H9 (cell line): ENCODE measurements at regions not wholly inside any gene's neighbourhood (a gene's known extent, or its start where the extent isn't known, plus 50 kb on each side); places are given as distances from the start of the nearest gene placed in this dataset.

Source experiments
- DNase-seq: peaks from one replicate; pipeline ENCODE4 v3.0.0-alpha.2; 2017
- H2AFZ ChIP-seq: one replicate; pipeline ENCODE4 v1.6.1; 2013; ENCODE audit warnings: mild to moderate bottlenecking, low read length, control low read depth, moderate library complexity
- H2AK5ac ChIP-seq: 2 replicates; pipeline ENCODE4 v1.6.1; 2013; ENCODE audit warnings: low read length, control low read depth, mixed read lengths; ENCODE audit not compliant: insufficient read length
- H2BK120ac ChIP-seq: one replicate; pipeline ENCODE4 v1.6.1; 2013; ENCODE audit warnings: low read depth, mild to moderate bottlenecking, low read length, control low read depth, inconsistent platforms; ENCODE audit not compliant: poor library complexity, severe bottlenecking
- H2BK12ac ChIP-seq: 2 replicates; pipeline ENCODE4 v1.6.1; 2013; ENCODE audit warnings: low read length, control low read depth, mixed read lengths, low read depth; ENCODE audit not compliant: insufficient read length
- H2BK15ac ChIP-seq: 2 replicates; pipeline ENCODE4 v1.6.1; 2013; ENCODE audit warnings: low read depth, low read length, control low read depth
- H2BK20ac ChIP-seq: one replicate; pipeline ENCODE4 v1.6.1; 2013; ENCODE audit warnings: low read depth, mild to moderate bottlenecking, low read length, control low read depth, inconsistent platforms; ENCODE audit not compliant: poor library complexity, severe bottlenecking
- H2BK5ac ChIP-seq: 2 replicates; pipeline ENCODE4 v1.6.1; 2013; ENCODE audit warnings: low read length, control low read depth, mixed read lengths; ENCODE audit not compliant: insufficient read length
- H3K14ac ChIP-seq: 2 replicates; pipeline ENCODE4 v1.6.1; 2013; ENCODE audit warnings: low read length, control low read depth; ENCODE audit not compliant: insufficient read depth
- H3K18ac ChIP-seq: 2 replicates; pipeline ENCODE4 v1.6.1; 2013; ENCODE audit warnings: low read depth, mild to moderate bottlenecking, mixed read lengths, low read length, control low read depth; ENCODE audit not compliant: insufficient read length
- H3K23ac ChIP-seq: 2 replicates; pipeline ENCODE4 v1.6.1; 2013; ENCODE audit warnings: low read length, control low read depth, mixed read lengths, low read depth; ENCODE audit not compliant: insufficient read length
- H3K23me2 ChIP-seq: 2 replicates; pipeline ENCODE4 v1.6.1; 2013; ENCODE audit warnings: low read depth, mild to moderate bottlenecking, mixed read lengths, low read length, control low read depth; ENCODE audit not compliant: insufficient read length, poor library complexity, severe bottlenecking
- H3K27ac ChIP-seq: 2 replicates; pipeline ENCODE4 v1.5.1; 2013; ENCODE audit warnings: low read length, control low read depth, mixed read lengths, low read depth; ENCODE audit not compliant: insufficient read length
- H3K27me3 ChIP-seq: 2 replicates; pipeline ENCODE4 v1.6.1; 2013; ENCODE audit warnings: low read length, control low read depth, inconsistent platforms; ENCODE audit not compliant: insufficient read depth
- H3K4ac ChIP-seq: 2 replicates; pipeline ENCODE4 v1.6.1; 2013; ENCODE audit warnings: low read depth, mild to moderate bottlenecking, control low read depth, inconsistent platforms, low read length, moderate library complexity
- H3K4me1 ChIP-seq: 2 replicates; pipeline ENCODE4 v1.6.1; 2013; ENCODE audit warnings: low read length, control low read depth, inconsistent platforms; ENCODE audit not compliant: insufficient read depth
- H3K4me2 ChIP-seq: 2 replicates; pipeline ENCODE4 v1.6.1; 2013; ENCODE audit warnings: low read length, control low read depth, mixed read lengths; ENCODE audit not compliant: insufficient read length, insufficient read depth
- H3K56ac ChIP-seq: 2 replicates; pipeline ENCODE4 v1.6.1; 2013; ENCODE audit warnings: low read depth, mild to moderate bottlenecking, mixed read lengths, low read length, control low read depth; ENCODE audit not compliant: insufficient read length
- H3K79me1 ChIP-seq: 2 replicates; pipeline ENCODE4 v1.6.1; 2013; ENCODE audit warnings: low read depth, mild to moderate bottlenecking, moderate library complexity, low read length, control low read depth, inconsistent platforms; ENCODE audit not compliant: insufficient read depth, poor library complexity, severe bottlenecking
- H3K79me2 ChIP-seq: 2 replicates; pipeline ENCODE4 v1.6.1; 2013; ENCODE audit warnings: low read length, control low read depth, inconsistent platforms; ENCODE audit not compliant: insufficient read depth
- H3K9ac ChIP-seq: 2 replicates; pipeline ENCODE4 v1.6.1; 2013; ENCODE audit warnings: low read length, control low read depth, mixed read lengths; ENCODE audit not compliant: insufficient read length; ENCODE audit errors: extremely low read depth
- H3K9me3 ChIP-seq: one replicate; pipeline ENCODE4 v1.6.1; 2013; ENCODE audit warnings: low read depth, low read length, inconsistent platforms; ENCODE audit not compliant: control insufficient read depth
- H3T11ph ChIP-seq: one replicate; pipeline ENCODE4 v1.6.1; 2013; ENCODE audit warnings: mild to moderate bottlenecking, low read length, control low read depth, inconsistent platforms
- H4K20me1 ChIP-seq: one replicate; pipeline ENCODE4 v1.6.1; 2013; ENCODE audit not compliant: control insufficient read depth, insufficient read length, insufficient read depth
- H4K5ac ChIP-seq: 2 replicates; pipeline ENCODE4 v1.6.1; 2013; ENCODE audit warnings: low read depth, mild to moderate bottlenecking, mixed read lengths, low read length, control low read depth; ENCODE audit not compliant: insufficient read length
- H4K8ac ChIP-seq: replicated peaks from 2 replicates; pipeline ENCODE4 v1.6.1; 2013; ENCODE audit warnings: low read length, control low read depth, mixed read lengths, low read depth; ENCODE audit not compliant: insufficient read length
- H4K91ac ChIP-seq: 2 replicates; pipeline ENCODE4 v1.6.1; 2013; ENCODE audit warnings: low read depth, mild to moderate bottlenecking, moderate library complexity, mixed read lengths, low read length, control low read depth; ENCODE audit not compliant: insufficient read length
- H3K27ac Mint-ChIP-seq, 3 experiments: 2 replicates in 2 of 3; 3 replicates in 1 of 3; pipeline ENCODE4 v1.8.0; 2020 to 2021; ENCODE audit warnings: mixed read lengths in 3 of 3, mild to moderate bottlenecking in 1 of 3, moderate library complexity in 1 of 3
- H3K27me3 Mint-ChIP-seq: 2 replicates; pipeline ENCODE4 v1.8.0; 2021; ENCODE audit warnings: low read depth, mild to moderate bottlenecking, moderate library complexity, mixed read lengths
- H3K36me3 Mint-ChIP-seq, 3 experiments: 2 replicates in 2 of 3; 3 replicates in 1 of 3; pipeline ENCODE4 v1.8.0; 2020 to 2021; ENCODE audit warnings: low read depth in 3 of 3, mixed read lengths in 3 of 3; ENCODE audit not compliant: insufficient read depth in 1 of 3
- H3K4me1 Mint-ChIP-seq, 2 experiments: 2 replicates each; pipeline ENCODE4 v1.8.0; 2020; ENCODE audit warnings: mixed read lengths in 2 of 2
- H3K4me3 Mint-ChIP-seq, 2 experiments: 2 replicates in 1 of 2; 3 replicates in 1 of 2; pipeline ENCODE4 v1.8.0; 2020 to 2021; ENCODE audit warnings: mild to moderate bottlenecking in 2 of 2, mixed read lengths in 2 of 2, moderate library complexity in 1 of 2
- H3K9me3 Mint-ChIP-seq, 2 experiments: 2 replicates in 1 of 2; 3 replicates in 1 of 2; pipeline ENCODE4 v1.8.0; 2020; ENCODE audit warnings: mild to moderate bottlenecking in 2 of 2, mixed read lengths in 2 of 2, moderate library complexity in 1 of 2
- CTCF ChIP-seq: fragments of 200-600 bp; sonication (generic); conservative IDR thresholded peaks from 3 replicates; pipeline ENCODE4 v1.8.0; 2021; ENCODE audit warnings: antibody characterized with exemption, mild to moderate bottlenecking
- WGBS: extraction: QIAGEN DNeasy Blood & Tissue Kit; methylation state at CpG from one replicate; pipeline ENCODE4 v1.1.7; 2013; ENCODE audit warnings: missing lambda C conversion rate, low lambda C conversion rate, mixed read lengths; ENCODE audit not compliant: insufficient read length; ENCODE audit errors: extremely low coverage; 5-methylcytosine and 5-hydroxymethylcytosine counted together

GRCh38 chr18:70423120-70423519 is 134.3 kb downstream of the SOCS6 start:
- H3K4me3 Mint-ChIP-seq = no peak overlapping the region

More at GRCh38 chr18:70423120-70423519, 134.3 kb downstream of the SOCS6 start:
- Histone ChIP-seq H2AFZ (no peak overlapping the region), H3K23ac (no peak overlapping the region), H3K27me3 (no peaks in the 10 kb centered on the region), H3K4ac (no peak overlapping the region), H3K79me1 (no peaks in the 10 kb centered on the region), H2BK20ac (no peak overlapping the region), H2AK5ac (no peak overlapping the region), H3T11ph (no peak overlapping the region), H2BK120ac (no peak overlapping the region), H4K5ac (no peak overlapping the region), H4K91ac (no peak overlapping the region), H3K9me3 (no peaks in the 10 kb centered on the region), H3K9ac (no peak overlapping the region), H3K56ac (no peak overlapping the region), H4K8ac (no peak overlapping the region), H3K4me2 (no peak overlapping the region), H3K14ac (no peak overlapping the region), H2BK12ac (no peak overlapping the region), H3K27ac (no peak overlapping the region), H2BK15ac (no peak overlapping the region), H2BK5ac (no peak overlapping the region), H3K4me1 (peaks cover 3% of the 10 kb centered on the region; the same call in 1 of the 2 replicates), H3K23me2 (no peaks in the 10 kb centered on the region), H3K18ac (no peak overlapping the region), H3K79me2 (no peaks in the 10 kb centered on the region), H4K20me1 (no peaks in the 10 kb centered on the region)
- no peak for DNase-seq
- Mint-ChIP-seq H3K4me1 (peaks cover 29 to 31% of the 10 kb centered on the region in 2 experiments), H3K9me3 (no peaks in the 10 kb centered on the region), H3K27ac (peak overlapping the region; percentile 10 to 65 (median 27); a peak in 4 of 7 replicates), H3K36me3 (no peaks in the 10 kb centered on the region), H3K27me3 (no peaks in the 10 kb centered on the region)
- TF ChIP-seq CTCF = no peak
- WGBS = no CpG with 5 or more reads among the region's 5 CpGs
